Hepatocyte (in vitro differentiated cells): ENCODE measurements at regions not wholly inside any gene's neighbourhood (a gene's known extent, or its start where the extent isn't known, plus 50 kb on each side); places are given as distances from the start of the nearest gene placed in this dataset.

Source experiments
- DNase-seq: peaks from one replicate; pipeline ENCODE4 v3.0.0-alpha.2; 2016; ENCODE audit warnings: low spot score
- H2AFZ ChIP-seq: fragments of 200-600 bp; sonication (generic); 2 replicates; pipeline ENCODE4 v1.6.0; 2016; ENCODE audit warnings: antibody characterized with exemption, mild to moderate bottlenecking
- H3K27ac ChIP-seq: fragments of 200-600 bp; sonication (generic); 2 replicates; pipeline ENCODE4 v1.5.1; 2016; ENCODE audit warnings: mild to moderate bottlenecking
- H3K27me3 ChIP-seq: fragments of 200-600 bp; sonication (generic); 2 replicates; pipeline ENCODE4 v1.6.1; 2016
- H3K36me3 ChIP-seq: fragments of 200-600 bp; sonication (generic); replicated peaks from 2 replicates; pipeline ENCODE4 v1.5.1; 2016; ENCODE audit warnings: low read depth; ENCODE audit not compliant: insufficient read depth
- H3K4me1 ChIP-seq: fragments of 200-600 bp; sonication (generic); 2 replicates; pipeline ENCODE4 v1.5.1; 2016; ENCODE audit warnings: mild to moderate bottlenecking, moderate library complexity; ENCODE audit not compliant: insufficient read depth
- H3K4me2 ChIP-seq: fragments of 200-600 bp; sonication (generic); 2 replicates; pipeline ENCODE4 v1.6.0; 2016
- H3K4me3 ChIP-seq: fragments of 200-600 bp; sonication (generic); 2 replicates; pipeline ENCODE4 v1.5.1; 2016; ENCODE audit warnings: mild to moderate bottlenecking
- H3K79me2 ChIP-seq: fragments of 200-600 bp; sonication (generic); 2 replicates; pipeline ENCODE4 v1.6.0; 2017; ENCODE audit warnings: mild to moderate bottlenecking
- H3K9me2 ChIP-seq: fragments of 200-600 bp; sonication (generic); replicated peaks from 2 replicates; pipeline ENCODE4 v1.6.0; 2017; ENCODE audit warnings: mild to moderate bottlenecking; ENCODE audit not compliant: insufficient read depth
- H3K9me3 ChIP-seq: fragments of 200-600 bp; sonication (generic); 2 replicates; pipeline ENCODE4 v1.5.1; 2016; ENCODE audit warnings: low read depth, mild to moderate bottlenecking
- H4K20me1 ChIP-seq: fragments of 200-600 bp; sonication (generic); 2 replicates; pipeline ENCODE4 v1.6.0; 2016; ENCODE audit warnings: mild to moderate bottlenecking; ENCODE audit not compliant: insufficient read depth, poor library complexity, severe bottlenecking
- EZH2 ChIP-seq: fragments of 200-600 bp; sonication (generic); IDR thresholded peaks from 2 replicates; pipeline ENCODE4 v1.6.1; 2016; ENCODE audit warnings: antibody characterized with exemption, mild to moderate bottlenecking, borderline replicate concordance
- EZH2phosphoT487 ChIP-seq: fragments of 200-600 bp; sonication (generic); IDR thresholded peaks from one replicate; pipeline ENCODE4 v1.6.1; 2018; ENCODE audit warnings: antibody characterized with exemption, mild to moderate bottlenecking, low read depth, moderate library complexity; ENCODE audit not compliant: unreplicated experiment, severe bottlenecking
- WGBS: methylation state at CpG from one replicate; pipeline ENCODE4 v1.1.6; 2016; ENCODE audit warnings: low lambda C conversion rate; ENCODE audit errors: missing lambda C conversion rate; 5-methylcytosine and 5-hydroxymethylcytosine counted together
- TF ChIP-seq, protein P1 (sequence below): fragments of 200-600 bp; sonication (generic); IDR thresholded peaks from 2 replicates; pipeline ENCODE4 v1.5.1; 2016; ENCODE audit warnings: antibody characterized with exemption, mild to moderate bottlenecking; ENCODE audit not compliant: poor library complexity

DNA sequence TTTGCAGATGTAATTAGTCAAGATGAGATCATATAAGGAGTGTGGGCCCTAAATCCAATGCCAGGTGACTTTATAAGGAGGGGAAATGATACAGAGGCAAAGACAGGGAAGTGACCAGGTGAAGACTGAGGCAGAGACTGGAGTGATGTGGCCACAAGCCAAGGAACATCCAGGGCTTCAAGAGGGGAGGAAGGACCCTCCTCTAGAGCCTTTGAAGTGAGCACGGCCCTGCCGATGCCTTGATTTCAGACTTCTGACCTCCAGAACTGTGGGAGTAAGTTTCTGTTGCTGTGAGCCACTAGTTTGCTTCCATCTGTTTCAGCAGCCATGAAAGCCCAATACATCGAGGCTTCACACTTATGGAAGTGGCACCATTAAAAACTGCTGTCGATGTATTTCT, 78.7 kb downstream of the SHANK2 start:
- no peak overlapping the region for H3K4me3 ChIP-seq
- WGBS = 97% methylated on average over 4 of the region's 4 CpGs
- no peak for DNase-seq
- no peaks in the 10 kb centered on the region for H4K20me1 ChIP-seq
- no peak overlapping the region for H2AFZ ChIP-seq
- no peaks in the 10 kb centered on the region for H3K36me3 ChIP-seq
- no peaks in the 10 kb centered on the region for H3K4me1 ChIP-seq
- no peaks in the 10 kb centered on the region for H3K9me2 ChIP-seq
- TF ChIP-seq, protein P1, sequence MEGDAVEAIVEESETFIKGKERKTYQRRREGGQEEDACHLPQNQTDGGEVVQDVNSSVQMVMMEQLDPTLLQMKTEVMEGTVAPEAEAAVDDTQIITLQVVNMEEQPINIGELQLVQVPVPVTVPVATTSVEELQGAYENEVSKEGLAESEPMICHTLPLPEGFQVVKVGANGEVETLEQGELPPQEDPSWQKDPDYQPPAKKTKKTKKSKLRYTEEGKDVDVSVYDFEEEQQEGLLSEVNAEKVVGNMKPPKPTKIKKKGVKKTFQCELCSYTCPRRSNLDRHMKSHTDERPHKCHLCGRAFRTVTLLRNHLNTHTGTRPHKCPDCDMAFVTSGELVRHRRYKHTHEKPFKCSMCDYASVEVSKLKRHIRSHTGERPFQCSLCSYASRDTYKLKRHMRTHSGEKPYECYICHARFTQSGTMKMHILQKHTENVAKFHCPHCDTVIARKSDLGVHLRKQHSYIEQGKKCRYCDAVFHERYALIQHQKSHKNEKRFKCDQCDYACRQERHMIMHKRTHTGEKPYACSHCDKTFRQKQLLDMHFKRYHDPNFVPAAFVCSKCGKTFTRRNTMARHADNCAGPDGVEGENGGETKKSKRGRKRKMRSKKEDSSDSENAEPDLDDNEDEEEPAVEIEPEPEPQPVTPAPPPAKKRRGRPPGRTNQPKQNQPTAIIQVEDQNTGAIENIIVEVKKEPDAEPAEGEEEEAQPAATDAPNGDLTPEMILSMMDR = no peak
- no peak for TF ChIP-seq EZH2
- TF ChIP-seq EZH2phosphoT487 = no peak
- no peaks in the 10 kb centered on the region for H3K27me3 ChIP-seq
- peaks cover 35% of the 10 kb centered on the region for H3K79me2 ChIP-seq
- no peak overlapping the region for H3K4me2 ChIP-seq
- no peak overlapping the region for H3K27ac ChIP-seq
- peaks cover 7% of the 10 kb centered on the region for H3K9me3 ChIP-seq

- Histone ChIP-seq H4K20me1 (no peaks in the 10 kb centered on the region), H3K9me2 (no peaks in the 10 kb centered on the region), H3K9me3 (peaks cover 7% of the 10 kb centered on the region), H3K4me2 (no peak overlapping the region), H3K79me2 (peaks cover 25% of the 10 kb centered on the region), H3K36me3 (no peaks in the 10 kb centered on the region), H3K4me3 (no peak overlapping the region), H3K27me3 (no peaks in the 10 kb centered on the region), H3K4me1 (no peaks in the 10 kb centered on the region), H3K27ac (no peak overlapping the region), H2AFZ (no peak overlapping the region)
- no peak for DNase-seq
- TF ChIP-seq EZH2 (no peak), EZH2phosphoT487 (no peak)
- TF ChIP-seq, protein P1 = no peak
- 93% methylated on average over 9 of the region's 9 CpGs for WGBS
Measured at GRCh38 chr11:71172680-71173079, 79.7 kb downstream of the SHANK2 start.

DNA sequence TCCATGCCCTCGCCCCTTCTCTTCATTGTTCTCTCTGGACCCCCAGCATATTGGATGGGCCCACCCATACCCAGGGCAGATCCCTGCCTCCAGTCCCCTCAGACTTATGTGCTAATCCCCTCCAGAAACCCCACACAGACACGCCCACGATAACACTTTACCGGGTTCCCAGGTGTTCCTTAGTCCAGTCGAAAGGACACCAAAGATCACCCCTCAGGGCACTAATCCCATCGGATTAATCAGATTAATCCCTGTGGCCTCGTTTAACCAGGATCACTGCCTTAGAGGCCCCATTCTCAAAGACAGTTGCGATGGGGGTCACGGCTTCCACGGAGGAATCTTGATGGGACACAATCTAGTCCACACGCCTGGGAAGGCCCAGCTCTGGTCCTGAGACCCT, 80.8 kb downstream of the SHANK2 start:
- no peak for DNase-seq
- Histone ChIP-seq H3K36me3 (no peaks in the 10 kb centered on the region), H3K79me2 (peaks cover 15% of the 10 kb centered on the region), H2AFZ (no peak overlapping the region), H3K27me3 (no peaks in the 10 kb centered on the region), H3K4me2 (no peak overlapping the region), H3K4me3 (no peak overlapping the region), H3K27ac (no peak overlapping the region), H3K4me1 (no peaks in the 10 kb centered on the region), H3K9me2 (no peaks in the 10 kb centered on the region), H3K9me3 (no peaks in the 10 kb centered on the region), H4K20me1 (no peaks in the 10 kb centered on the region)
- 95% methylated on average over 11 of the region's 11 CpGs for WGBS
- TF ChIP-seq EZH2phosphoT487 (no peak), EZH2 (no peak)
- TF ChIP-seq, protein P1 = no peak
